OCI-LY7 (cell line): ENCODE measurements at regions not wholly inside any gene's neighbourhood (a gene's known extent, or its start where the extent isn't known, plus 50 kb on each side); places are given as distances from the start of the nearest gene placed in this dataset.

Experiments
- BruUV-seq: library from RNA; stranded (reverse); fragments of 400-500 nt; replicated peaks from 2 replicates; lab custom pipeline; 2021; lab: Mats Ljungman, UMichigan
- CTCF ChIA-PET: fragments of 300-600 bp; sonication (Branson Sonifier 250); formaldehyde crosslinking; loops from one replicate; lab custom pipeline; 2022; ENCODE audit warnings: antibody characterized with exemption; ENCODE audit not compliant: unreplicated experiment; lab: Charles Lee
- POLR2A ChIA-PET: fragments of 300-600 bp; sonication (Branson Sonifier 250); formaldehyde crosslinking; loops from one replicate; lab custom pipeline; 2022; ENCODE audit warnings: antibody characterized with exemption; lab: Charles Lee
- DNase-seq: peaks from one replicate; pipeline ENCODE4 v3.0.0-alpha.2; 2015; ENCODE audit warnings: low spot score
- H2AFZ ChIP-seq: fragments of 200-600 bp; sonication (generic), shearing (Covaris generic); 2 replicates; pipeline ENCODE4 v1.6.1; 2014; ENCODE audit warnings: mild to moderate bottlenecking, antibody characterized with exemption, low read length, moderate library complexity
- H3K27ac ChIP-seq: fragments of 200-600 bp; sonication (generic); 2 replicates; pipeline ENCODE4 v1.5.1; 2014; ENCODE audit warnings: mixed run types, low read depth, mild to moderate bottlenecking, moderate library complexity, low read length, inconsistent platforms; ENCODE audit not compliant: poor library complexity, severe bottlenecking
- H3K36me3 ChIP-seq: fragments of 200-600 bp; sonication (generic); 2 replicates; pipeline ENCODE4 v1.6.1; 2014; ENCODE audit warnings: mild to moderate bottlenecking, antibody characterized with exemption, low read length, moderate library complexity, mixed read lengths; ENCODE audit not compliant: insufficient read depth
- H3K4me1 ChIP-seq: fragments of 200-600 bp; sonication (generic); 2 replicates; pipeline ENCODE4 v1.5.1; 2014; ENCODE audit warnings: mild to moderate bottlenecking, low read length; ENCODE audit not compliant: insufficient read depth, poor library complexity, severe bottlenecking
- H3K4me2 ChIP-seq: fragments of 200-600 bp; sonication (generic); 2 replicates; pipeline ENCODE4 v1.6.1; 2014; ENCODE audit warnings: mild to moderate bottlenecking, low read length
- H3K4me3 ChIP-seq: fragments of 200-600 bp; sonication (generic); 2 replicates; pipeline ENCODE4 v1.5.1; 2014; ENCODE audit warnings: mild to moderate bottlenecking, low read depth, low read length; ENCODE audit not compliant: poor library complexity, severe bottlenecking
- H3K79me2 ChIP-seq: fragments of 200-600 bp; sonication (generic); 2 replicates; pipeline ENCODE4 v1.6.1; 2016; ENCODE audit warnings: low read depth, mild to moderate bottlenecking, low read length, moderate library complexity, mixed read lengths; ENCODE audit not compliant: insufficient read depth
- H3K9me2 ChIP-seq: fragments of 200-600 bp; sonication (generic); 2 replicates; pipeline ENCODE4 v1.6.1; 2016; ENCODE audit warnings: mild to moderate bottlenecking, low read length, mixed read lengths; ENCODE audit not compliant: insufficient read depth
- H3K9me3 ChIP-seq: fragments of 200-600 bp; sonication (generic); 2 replicates; pipeline ENCODE4 v1.6.1; 2014; ENCODE audit warnings: mild to moderate bottlenecking, mixed run types, low read length, mixed read lengths
- H4K20me1 ChIP-seq: fragments of 200-600 bp; sonication (generic); 2 replicates; pipeline ENCODE4 v1.6.1; 2014; ENCODE audit warnings: mild to moderate bottlenecking, antibody characterized with exemption, low read length, moderate library complexity, mixed read lengths; ENCODE audit not compliant: insufficient read depth
- CTCF ChIP-seq: fragments of 200-600 bp; sonication (generic); conservative IDR thresholded peaks from 2 replicates; pipeline ENCODE4 v1.5.1; 2014; ENCODE audit warnings: mild to moderate bottlenecking, antibody characterized with exemption, low read length, moderate library complexity, mixed read lengths
- EZH2phosphoT487 ChIP-seq: fragments of 200-600 bp; sonication (generic); IDR thresholded peaks from 2 replicates; pipeline ENCODE4 v1.6.1; 2018; ENCODE audit warnings: low read depth, borderline replicate concordance, mild to moderate bottlenecking, mixed run types, antibody characterized with exemption, low read length, moderate library complexity, mixed read lengths
- intact Hi-C: fragments of 100-400 bp; cut with micrococcal nuclease; formaldehyde crosslinking; loops from one replicate; pipeline ENCODE4 v1.10.0; 2022; ENCODE audit not compliant: unreplicated experiment

GRCh38 chr1:199512037-199512710 is 515.3 kb upstream of the NR5A2 start:
- no peak overlapping the region for H2AFZ ChIP-seq
- no peaks in the 10 kb centered on the region for H3K9me3 ChIP-seq
- CTCF ChIA-PET, result interaction anchor here (0.8 kb wide), 1 partner anchor 9 kb away, joined by 3 read pairs; no protein-coding TSS in a partner anchor
- no peaks in the 10 kb centered on the region for H3K36me3 ChIP-seq
- H3K4me1 ChIP-seq, result peaks cover 6% of the 10 kb centered on the region
- H3K4me2 ChIP-seq, result no peak overlapping the region
- intact Hi-C loops, result no loop called here
- peak; percentile 26 for DNase-seq
- no TSS peak for BruUV-seq
- TF ChIP-seq EZH2phosphoT487, result no peak
- no peak for TF ChIP-seq CTCF
- POLR2A ChIA-PET, result interaction anchor here (0.9 kb wide), 1 partner anchor 194 kb away, joined by 3 read pairs; no protein-coding TSS in a partner anchor
- H4K20me1 ChIP-seq, result no peaks in the 10 kb centered on the region
- no peaks in the 10 kb centered on the region for H3K79me2 ChIP-seq
- H3K4me3 ChIP-seq, result no peak overlapping the region
- no peaks in the 10 kb centered on the region for H3K9me2 ChIP-seq
- H3K27ac ChIP-seq, result no peak overlapping the region

GRCh38 chr1:199515261-199515660 is 512.2 kb upstream of the NR5A2 start:
- CTCF ChIA-PET, result no interaction called here
- Histone ChIP-seq H3K36me3 (no peaks in the 10 kb centered on the region), H3K9me3 (no peaks in the 10 kb centered on the region), H2AFZ (no peak overlapping the region), H4K20me1 (no peaks in the 10 kb centered on the region), H3K4me1 (peaks cover 6% of the 10 kb centered on the region), H3K27ac (no peak overlapping the region), H3K9me2 (no peaks in the 10 kb centered on the region), H3K79me2 (no peaks in the 10 kb centered on the region), H3K4me3 (no peak overlapping the region), H3K4me2 (no peak overlapping the region)
- TF ChIP-seq CTCF, result no peak
- no peak for TF ChIP-seq EZH2phosphoT487
- intact Hi-C loops, result no loop called here
- BruUV-seq, result no TSS peak
- POLR2A ChIA-PET, result no interaction called here
- DNase-seq, result no peak

GRCh38 chr1:199522338-199522737 is 505.2 kb upstream of the NR5A2 start:
- Histone ChIP-seq H3K27ac (no peak overlapping the region), H3K36me3 (no peaks in the 10 kb centered on the region), H3K9me2 (no peaks in the 10 kb centered on the region), H4K20me1 (no peaks in the 10 kb centered on the region), H3K4me1 (no peaks in the 10 kb centered on the region), H3K4me3 (no peak overlapping the region), H3K4me2 (no peak overlapping the region), H3K79me2 (no peaks in the 10 kb centered on the region), H3K9me3 (no peaks in the 10 kb centered on the region), H2AFZ (no peak overlapping the region)
- ChIA-PET CTCF (no interaction called here), POLR2A (no interaction called here)
- DNase-seq, result no peak
- intact Hi-C loops, result no loop called here
- no TSS peak for BruUV-seq
- no peak for TF ChIP-seq CTCF
- no peak for TF ChIP-seq EZH2phosphoT487
